UCSD-AML1 (cell line): ENCODE measurements at regions not wholly inside any gene's neighbourhood (a gene's known extent, or its start where the extent isn't known, plus 50 kb on each side); places are given as distances from the start of the nearest gene placed in this dataset.
"Not testable (repeated sequence)": the region's sequence is repeated elsewhere in the genome, so short reads cannot be mapped to it uniquely, and the experiment has no call there.

Experiments
- DNase-seq: peaks from one replicate; lab custom pipeline; 2025; ENCODE audit not compliant: unreplicated experiment; lab: John Stamatoyannopoulos, UW

- no peak for DNase-seq
Measured at GRCh38 chr6:115287467-115287866, 773.2 kb downstream of the FRK start.

DNA sequence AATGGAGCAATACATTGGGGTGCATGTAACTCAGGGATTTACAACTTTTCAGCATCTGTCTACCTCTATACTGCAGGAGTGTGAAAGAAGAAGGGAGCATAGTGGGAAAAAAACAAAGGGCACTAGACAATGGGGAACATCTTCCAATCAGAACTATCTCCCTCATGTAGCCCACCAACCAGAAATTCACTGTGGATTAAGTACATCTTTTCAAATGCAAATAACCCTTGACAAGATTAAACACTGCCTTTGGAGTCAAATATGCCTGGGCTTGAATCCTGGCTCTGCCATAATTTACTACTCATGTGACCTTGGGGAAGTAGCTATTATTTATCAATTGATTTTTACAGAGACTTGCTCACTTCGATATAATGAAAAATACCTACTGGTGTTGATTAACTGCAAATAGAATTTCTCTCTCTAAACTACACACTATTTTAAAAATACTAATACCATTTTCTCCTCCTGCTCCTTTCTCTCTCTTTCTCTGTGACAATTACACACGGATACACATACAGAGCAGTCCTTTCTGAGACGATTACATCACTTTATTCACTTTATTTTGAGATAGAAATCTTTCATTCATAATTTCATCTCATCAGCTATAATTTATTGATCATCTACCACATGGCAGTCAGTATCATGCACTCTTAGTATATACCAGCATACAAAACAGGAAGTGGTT, 783.7 kb downstream of the FRK start:
- DNase-seq, result no peak

DNA sequence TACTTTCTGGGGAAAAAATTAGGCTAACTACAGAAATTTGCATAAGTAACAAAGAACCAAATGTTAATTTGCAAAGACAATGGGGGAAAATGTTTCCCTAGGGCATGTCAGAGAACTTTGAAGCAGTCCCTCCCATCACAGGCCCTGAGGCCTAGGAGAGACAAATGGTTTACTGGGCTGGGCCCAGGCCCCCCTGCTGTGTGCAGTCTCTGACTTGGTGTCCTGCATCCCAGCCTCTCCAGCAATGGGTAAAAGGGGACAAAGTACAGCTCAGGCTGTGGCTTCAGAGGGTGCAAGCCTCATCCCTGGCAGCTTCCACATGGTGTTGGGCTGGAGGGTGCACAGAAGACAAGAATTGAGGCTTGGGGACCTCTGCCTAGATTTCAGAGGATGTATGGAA, 788.4 kb downstream of the FRK start:
- no peak for DNase-seq

- DNase-seq, result no peak
Measured at GRCh38 chr6:115271434-115271833, 789.3 kb downstream of the FRK start.

DNA sequence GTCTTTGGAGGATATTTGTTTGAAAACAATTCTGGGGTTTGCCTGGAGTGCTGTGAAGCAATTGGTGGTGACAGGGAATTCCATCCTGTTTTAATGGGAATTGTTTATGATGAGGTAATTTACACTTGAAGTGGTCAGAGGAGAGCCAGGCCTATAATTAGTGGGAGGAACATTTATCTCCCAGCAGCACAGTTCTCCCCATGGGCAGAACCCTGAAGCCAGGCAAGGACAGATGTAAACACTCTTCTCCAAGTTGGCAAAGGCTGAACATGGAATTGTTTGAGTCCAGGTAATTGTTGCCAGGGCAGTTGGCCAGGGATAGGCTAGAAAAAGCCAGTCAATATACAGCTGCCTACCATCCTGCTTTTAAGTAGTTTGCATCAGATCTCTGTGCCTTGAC, 789.7 kb downstream of the FRK start:
- no peak for DNase-seq

DNA sequence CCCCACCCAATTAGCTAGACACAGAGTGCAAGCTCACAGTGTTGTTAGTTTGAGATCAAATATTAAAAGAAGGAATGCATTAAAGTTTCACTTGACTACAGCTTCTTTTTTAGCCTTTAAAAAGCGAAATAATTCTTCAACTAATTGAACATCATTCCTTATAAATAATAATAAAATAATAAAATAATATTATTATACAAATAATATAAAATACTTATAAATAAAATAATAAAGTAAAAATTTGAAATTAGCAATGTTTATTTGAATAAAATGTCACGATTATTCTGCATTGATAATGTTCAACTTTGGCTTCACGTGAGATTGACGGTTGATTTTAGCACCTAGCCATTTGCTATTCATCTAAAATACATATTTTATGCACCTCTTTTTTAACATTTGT, 819.3 kb downstream of the FRK start:
- no peak for DNase-seq

- DNase-seq, result no peak
Measured at GRCh38 chr6:115221198-115221597, 839.5 kb downstream of the FRK start.

- no peak for DNase-seq
Measured at GRCh38 chr6:115220551-115221159, 840.0 kb downstream of the FRK start.

- no peak for DNase-seq
Measured at GRCh38 chr6:115219645-115220044, 841.0 kb downstream of the FRK start.

- no peak for DNase-seq
Measured at GRCh38 chr6:115216835-115217234, 843.9 kb downstream of the FRK start.

- DNase-seq, result no peak
Measured at GRCh38 chr6:115214283-115214682, 846.4 kb downstream of the FRK start.

DNA sequence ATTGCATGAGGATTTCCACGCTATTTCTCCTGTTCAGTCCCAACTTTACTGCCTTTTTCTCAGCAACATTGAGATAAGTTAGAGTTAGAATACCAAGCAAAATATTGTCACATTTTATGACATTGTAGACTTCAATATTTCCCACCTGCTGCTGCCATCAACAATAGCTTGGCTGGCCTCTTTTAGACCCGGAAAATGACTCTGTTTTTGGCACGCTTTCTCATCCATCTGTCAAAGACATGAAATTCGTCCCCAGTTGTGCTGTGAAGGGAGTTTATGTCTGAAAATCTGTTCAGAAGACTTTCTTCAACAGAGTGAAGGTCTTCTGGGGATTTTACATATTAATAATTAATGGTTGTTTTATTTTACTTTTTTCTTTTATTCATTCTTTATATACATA, 857.3 kb downstream of the FRK start:
- no peak for DNase-seq

DNA sequence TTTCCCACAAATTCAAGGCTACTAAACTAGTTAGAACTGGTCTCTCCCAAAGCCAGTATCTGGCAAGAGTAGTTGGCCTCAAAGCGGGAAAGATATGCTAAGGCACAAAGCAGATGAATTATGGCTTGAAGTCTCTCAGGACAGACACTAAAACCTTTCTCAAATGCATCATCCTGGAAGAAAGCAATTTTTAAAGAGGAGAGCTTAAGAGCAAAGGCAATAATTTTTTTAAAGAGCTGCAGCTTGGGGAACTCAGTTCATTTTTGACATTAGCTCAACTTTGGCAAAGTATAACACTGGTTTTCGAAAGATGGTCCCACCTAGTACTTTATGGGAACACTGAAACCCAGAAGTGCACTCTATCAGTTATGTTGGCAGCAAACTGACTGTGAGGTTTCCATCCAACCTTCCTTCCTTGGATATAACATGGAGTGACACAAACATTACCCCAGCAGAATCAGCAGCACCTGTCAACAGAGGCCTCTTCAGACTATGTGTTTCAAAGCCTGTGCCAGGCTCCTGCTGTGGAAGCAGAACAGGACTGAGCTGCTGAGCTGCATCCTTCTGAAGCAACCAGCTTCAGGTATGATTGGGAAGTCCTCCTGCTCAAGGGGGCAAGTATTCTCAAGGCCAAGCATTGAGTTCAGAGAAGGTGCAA, 852.3 kb upstream of the HS3ST5 start:
- no peak for DNase-seq

- no peak for DNase-seq
Measured at GRCh38 chr6:115191989-115192388, 849.2 kb upstream of the HS3ST5 start.

DNA sequence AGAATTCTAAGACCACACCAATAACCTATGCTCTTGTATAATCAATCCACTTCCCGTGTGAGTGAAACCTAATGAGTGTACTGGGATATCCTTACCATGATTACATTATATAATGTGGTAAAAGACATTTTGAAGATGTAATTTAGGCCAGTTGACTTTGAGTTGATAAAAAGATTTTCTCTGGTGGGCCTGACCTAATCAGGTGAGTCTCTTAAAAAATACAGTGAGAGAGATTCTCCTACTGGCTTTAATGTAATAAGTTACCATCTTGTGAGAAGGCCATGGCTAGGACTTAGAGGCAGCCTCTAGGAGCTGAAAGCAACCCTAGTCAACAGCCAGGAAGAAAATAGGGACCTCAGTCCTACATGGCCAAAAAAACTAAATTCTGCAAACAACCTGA, 847.7 kb upstream of the HS3ST5 start:
- no peak for DNase-seq

- not testable (repeated sequence) for DNase-seq
Measured at GRCh38 chr6:115175456-115175855, 832.6 kb upstream of the HS3ST5 start.

DNA sequence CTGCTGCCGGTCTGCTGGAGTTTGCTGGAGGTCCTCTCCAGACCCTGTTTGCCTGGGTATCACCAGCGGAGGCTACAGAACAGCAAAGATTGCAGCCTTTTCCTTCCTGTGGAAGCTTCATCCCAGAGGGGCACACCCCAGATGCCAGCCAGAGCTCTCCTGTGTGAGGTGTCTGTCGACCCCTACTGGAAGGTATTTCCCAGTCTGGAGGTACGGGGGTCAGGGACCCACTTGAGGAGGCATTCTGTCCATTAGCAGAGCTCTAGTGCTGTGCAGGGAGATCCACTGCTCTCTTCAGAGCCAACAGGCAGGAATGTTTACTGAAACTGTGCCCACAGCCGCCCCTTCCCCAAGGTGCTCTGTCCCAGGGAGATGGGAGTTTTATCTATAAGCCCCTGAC, 823.1 kb upstream of the HS3ST5 start:
- DNase-seq, result not testable (repeated sequence)

DNA sequence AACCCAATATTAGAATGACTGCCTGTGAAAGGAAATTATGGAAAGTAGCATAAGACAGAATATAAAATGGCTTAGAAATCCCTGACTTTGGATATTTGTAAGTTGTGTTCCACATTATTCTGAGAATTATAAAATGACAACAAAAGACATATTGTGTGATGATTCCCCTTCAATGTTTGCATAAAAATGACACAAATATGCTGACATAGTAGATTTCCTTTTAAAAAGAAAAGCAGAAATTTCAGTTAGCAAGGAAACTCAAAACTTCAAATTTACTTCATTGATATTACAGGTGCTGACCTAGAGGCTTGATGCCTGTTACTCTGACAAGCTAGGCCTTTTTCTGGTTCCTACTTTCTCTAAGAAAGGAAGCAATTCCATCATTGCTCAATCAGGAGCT, 816.9 kb upstream of the HS3ST5 start:
- DNase-seq, result no peak

DNA sequence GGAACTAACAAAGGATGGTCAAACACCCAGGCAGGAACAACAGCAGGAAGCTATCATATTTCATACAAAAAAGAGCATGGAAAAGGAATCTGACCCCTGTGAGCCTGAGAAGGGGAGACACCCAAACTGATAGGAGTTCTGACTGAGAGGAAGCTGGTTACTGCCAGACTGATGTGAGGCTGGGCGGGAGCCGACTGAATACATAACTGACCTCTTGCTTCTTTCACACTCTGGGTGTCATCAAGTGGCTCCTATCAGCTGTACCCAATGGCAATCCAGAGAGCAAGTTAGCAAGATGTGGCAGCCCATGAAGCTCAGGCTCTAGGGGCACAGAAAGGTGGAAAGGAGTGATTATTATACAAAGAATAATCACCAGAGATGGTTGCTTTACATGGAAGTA, 795.1 kb upstream of the HS3ST5 start:
- no peak for DNase-seq

DNA sequence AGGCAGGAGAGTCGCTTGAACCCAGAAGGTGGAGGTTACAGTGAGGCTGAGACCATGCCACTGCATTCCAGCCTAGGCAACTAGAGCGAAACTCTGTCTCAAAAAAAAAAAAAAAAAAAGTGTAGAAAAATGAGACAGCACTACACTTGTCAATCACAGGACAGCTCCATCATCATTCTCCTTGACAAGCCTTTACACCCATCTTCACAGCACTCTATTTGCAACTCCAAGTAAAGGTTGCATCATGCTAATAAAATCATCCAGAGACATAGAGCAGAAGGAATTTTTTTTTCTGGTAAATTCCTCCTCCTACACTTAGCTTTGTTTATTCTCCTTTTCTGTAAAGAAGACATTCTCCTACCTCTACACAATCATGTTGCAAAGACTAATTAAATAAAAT, 791.0 kb upstream of the HS3ST5 start:
- DNase-seq, result no peak

GRCh38 chr6:115131709-115132490, 789.1 kb upstream of the HS3ST5 start:
- DNase-seq, result no peak

DNA sequence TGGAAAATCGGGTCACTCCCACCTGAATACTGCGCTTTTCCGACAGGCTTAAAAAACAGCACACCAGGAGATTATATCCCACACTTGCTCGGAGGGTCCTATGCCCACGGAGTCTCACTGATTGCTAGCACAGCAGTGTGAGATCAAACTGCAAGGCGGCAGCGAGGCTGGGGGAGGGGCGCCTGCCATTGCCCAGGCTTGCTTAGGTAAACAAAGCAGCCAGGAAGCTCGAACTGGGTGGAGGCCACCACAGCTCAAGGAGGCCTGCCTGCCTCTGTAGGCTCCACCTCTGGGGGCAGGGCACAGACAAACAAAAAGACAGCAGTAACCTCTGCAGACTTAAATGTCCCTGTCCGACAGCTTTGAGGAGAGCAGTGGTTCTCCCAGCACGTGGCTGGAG, 778.7 kb upstream of the HS3ST5 start:
- DNase-seq, result not testable (repeated sequence)
